GM06990 (cell line): ENCODE measurements at regions not wholly inside any gene's neighbourhood (a gene's known extent, or its start where the extent isn't known, plus 50 kb on each side); places are given as distances from the start of the nearest gene placed in this dataset.

ENCODE experiments used
- DNase-seq: peaks from one replicate; pipeline ENCODE4 v3.0.0-alpha.2; 2011; ENCODE audit not compliant: insufficient read length; ENCODE audit errors: extremely low read depth
- H3K27me3 ChIP-seq: replicated peaks from 2 replicates; pipeline ENCODE4 v1.6.0; 2011; ENCODE audit warnings: low read length; ENCODE audit not compliant: control insufficient read depth, insufficient read depth
- H3K36me3 ChIP-seq: 2 replicates; pipeline ENCODE4 v1.5.1; 2011; ENCODE audit warnings: low read length; ENCODE audit not compliant: control insufficient read depth, insufficient read depth
- H3K4me3 ChIP-seq: replicated peaks from 2 replicates; pipeline ENCODE4 v1.5.1; 2011; ENCODE audit warnings: low read depth, mild to moderate bottlenecking, control low read depth, low read length
- TF ChIP-seq, protein P1 (sequence below): IDR thresholded peaks from 2 replicates; pipeline ENCODE4 v1.5.1; 2011; ENCODE audit warnings: low read length, control low read depth, mild to moderate bottlenecking, inconsistent platforms; ENCODE audit not compliant: insufficient read depth, poor library complexity, severe bottlenecking

DNA sequence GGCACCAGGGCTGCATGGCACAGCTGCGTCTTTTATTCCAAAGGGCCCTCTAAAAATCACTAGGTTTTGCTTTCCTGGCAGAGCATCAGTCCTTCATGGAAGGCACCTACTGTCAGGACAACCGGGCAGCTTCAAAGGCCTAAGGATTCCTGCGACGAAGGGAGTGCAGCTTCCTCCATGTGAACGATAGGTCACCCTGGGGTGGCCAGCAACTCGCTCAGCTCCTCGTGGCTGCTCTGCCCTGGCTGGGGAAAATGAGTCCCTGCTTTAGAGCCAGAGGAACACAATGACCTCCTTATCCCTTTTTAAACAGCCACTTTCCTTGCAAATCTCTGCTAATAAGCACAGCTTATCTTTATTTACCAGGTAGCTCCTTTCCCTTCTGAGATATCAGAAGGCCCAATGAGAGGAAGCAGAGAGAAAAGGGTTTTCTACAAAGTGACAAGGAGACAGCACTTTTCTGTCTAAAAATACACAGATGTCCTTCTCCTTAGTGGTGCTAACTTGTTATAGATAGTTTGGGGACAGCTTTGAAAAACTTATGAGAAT is 71.6 kb upstream of the SMYD2 start:
- no peak for DNase-seq
- Histone ChIP-seq H3K36me3 (no peaks in the 10 kb centered on the region), H3K27me3 (no peaks in the 10 kb centered on the region), H3K4me3 (no peak overlapping the region)
- TF ChIP-seq, protein P1, sequence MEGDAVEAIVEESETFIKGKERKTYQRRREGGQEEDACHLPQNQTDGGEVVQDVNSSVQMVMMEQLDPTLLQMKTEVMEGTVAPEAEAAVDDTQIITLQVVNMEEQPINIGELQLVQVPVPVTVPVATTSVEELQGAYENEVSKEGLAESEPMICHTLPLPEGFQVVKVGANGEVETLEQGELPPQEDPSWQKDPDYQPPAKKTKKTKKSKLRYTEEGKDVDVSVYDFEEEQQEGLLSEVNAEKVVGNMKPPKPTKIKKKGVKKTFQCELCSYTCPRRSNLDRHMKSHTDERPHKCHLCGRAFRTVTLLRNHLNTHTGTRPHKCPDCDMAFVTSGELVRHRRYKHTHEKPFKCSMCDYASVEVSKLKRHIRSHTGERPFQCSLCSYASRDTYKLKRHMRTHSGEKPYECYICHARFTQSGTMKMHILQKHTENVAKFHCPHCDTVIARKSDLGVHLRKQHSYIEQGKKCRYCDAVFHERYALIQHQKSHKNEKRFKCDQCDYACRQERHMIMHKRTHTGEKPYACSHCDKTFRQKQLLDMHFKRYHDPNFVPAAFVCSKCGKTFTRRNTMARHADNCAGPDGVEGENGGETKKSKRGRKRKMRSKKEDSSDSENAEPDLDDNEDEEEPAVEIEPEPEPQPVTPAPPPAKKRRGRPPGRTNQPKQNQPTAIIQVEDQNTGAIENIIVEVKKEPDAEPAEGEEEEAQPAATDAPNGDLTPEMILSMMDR, result no peak

DNA sequence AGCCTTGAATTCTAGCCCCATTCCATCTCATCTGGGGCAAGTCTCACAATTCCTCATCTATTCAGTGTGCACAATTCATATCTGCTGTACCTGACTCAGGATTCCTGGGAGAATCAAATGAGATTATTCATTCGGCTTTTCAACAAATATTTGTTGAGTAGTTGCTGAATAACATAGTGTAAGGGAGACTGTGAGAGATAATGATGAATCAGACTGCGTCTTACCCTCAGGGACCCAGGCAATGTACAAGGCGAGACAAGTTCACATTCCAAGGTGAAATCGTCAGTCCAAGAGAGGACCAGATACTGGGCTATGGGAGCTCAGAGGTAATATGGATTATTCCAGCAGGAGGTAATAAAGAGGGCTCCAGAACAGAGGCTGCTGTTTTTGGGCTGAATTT is 67.8 kb upstream of the SMYD2 start:
- TF ChIP-seq, protein P1, result no peak
- DNase-seq, result no peak
- Histone ChIP-seq H3K4me3 (no peak overlapping the region), H3K36me3 (no peaks in the 10 kb centered on the region), H3K27me3 (no peaks in the 10 kb centered on the region)

DNA sequence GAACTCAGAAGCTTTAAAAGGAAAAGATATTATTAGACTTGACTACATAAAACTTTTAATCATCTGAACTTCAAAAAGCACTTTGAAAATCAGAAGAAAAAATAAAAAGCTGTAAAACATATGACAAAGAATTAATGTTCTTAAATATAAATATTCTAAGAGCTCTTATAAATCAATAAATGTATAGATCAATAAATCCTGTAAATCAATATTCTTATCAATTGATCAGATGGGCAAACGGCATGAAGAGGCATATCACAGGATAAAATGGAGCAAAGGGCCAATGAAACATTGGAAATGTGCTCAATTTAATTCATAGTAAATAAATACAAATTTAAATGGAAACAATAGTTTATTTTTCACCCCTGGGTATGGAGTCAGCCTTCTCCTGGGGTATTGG is 66.1 kb upstream of the SMYD2 start:
- DNase-seq, result no peak
- no peaks in the 10 kb centered on the region for H3K27me3 ChIP-seq
- TF ChIP-seq, protein P1, result no peak
- H3K4me3 ChIP-seq, result no peak overlapping the region
- no peaks in the 10 kb centered on the region for H3K36me3 ChIP-seq

DNA sequence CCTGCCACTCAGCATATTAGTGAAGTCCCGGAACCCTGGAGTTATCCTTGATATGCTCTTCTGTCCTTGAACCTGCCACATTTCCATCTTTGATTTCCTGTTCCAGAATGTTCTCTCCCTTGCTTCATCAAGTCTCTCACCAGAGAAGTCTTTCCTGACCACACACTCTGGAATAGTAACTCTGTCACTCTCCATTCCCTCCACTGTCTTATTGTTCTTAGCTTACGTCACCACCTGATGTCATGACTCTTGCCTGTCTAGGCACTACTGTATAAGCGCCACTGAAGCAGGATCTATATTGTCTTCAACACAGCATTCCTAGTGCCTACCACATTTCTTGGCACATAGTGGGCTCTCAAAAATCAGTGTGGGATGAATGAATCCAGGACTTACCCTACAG is 65.4 kb upstream of the SMYD2 start:
- TF ChIP-seq, protein P1, result no peak
- no peak for DNase-seq
- Histone ChIP-seq H3K36me3 (no peaks in the 10 kb centered on the region), H3K4me3 (no peak overlapping the region), H3K27me3 (no peaks in the 10 kb centered on the region)

GRCh38 chr1:214216021-214216420 is 64.9 kb upstream of the SMYD2 start:
- Histone ChIP-seq H3K4me3 (no peak overlapping the region), H3K27me3 (no peaks in the 10 kb centered on the region), H3K36me3 (no peaks in the 10 kb centered on the region)
- no peak for DNase-seq
- TF ChIP-seq, protein P1, result no peak

DNA sequence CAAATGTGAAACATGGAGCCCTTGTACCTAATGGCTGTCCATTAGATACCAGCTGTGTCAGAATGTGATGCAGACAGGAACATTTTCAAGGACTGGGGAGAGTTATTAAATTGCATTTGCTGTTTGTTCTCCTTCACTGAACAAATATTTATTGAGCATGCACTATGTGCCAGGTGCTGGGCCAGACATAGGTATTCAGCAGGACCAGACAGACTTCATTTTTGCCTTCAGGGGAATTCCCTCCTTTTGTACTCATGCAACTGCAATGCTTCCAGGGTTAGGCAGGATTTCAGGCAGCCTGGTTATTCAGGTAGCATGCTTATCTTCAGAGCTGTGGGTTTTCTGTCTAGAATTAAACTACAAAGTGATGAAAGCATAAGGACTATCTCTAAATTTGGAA is 64.2 kb upstream of the SMYD2 start:
- no peak for DNase-seq
- TF ChIP-seq, protein P1, result no peak
- H3K36me3 ChIP-seq, result no peaks in the 10 kb centered on the region
- no peak overlapping the region for H3K4me3 ChIP-seq
- no peaks in the 10 kb centered on the region for H3K27me3 ChIP-seq
